PC-3 (cell line): ENCODE measurements at regions not wholly inside any gene's neighbourhood (a gene's known extent, or its start where the extent isn't known, plus 50 kb on each side); places are given as distances from the start of the nearest gene placed in this dataset.

Experiments
- EZH2phosphoT487 ChIP-seq: fragments of 300-600 bp; sonication (generic); IDR thresholded peaks from 2 replicates; pipeline ENCODE4 v1.6.1; 2018; ENCODE audit warnings: mild to moderate bottlenecking, antibody characterized with exemption, low read length, borderline replicate concordance
- TF ChIP-seq, protein P1 (sequence below): fragments of 300-600 bp; sonication (generic); conservative IDR thresholded peaks from 2 replicates; pipeline ENCODE4 v1.5.1; 2017; ENCODE audit warnings: antibody characterized with exemption, low read depth, mild to moderate bottlenecking, low read length

DNA sequence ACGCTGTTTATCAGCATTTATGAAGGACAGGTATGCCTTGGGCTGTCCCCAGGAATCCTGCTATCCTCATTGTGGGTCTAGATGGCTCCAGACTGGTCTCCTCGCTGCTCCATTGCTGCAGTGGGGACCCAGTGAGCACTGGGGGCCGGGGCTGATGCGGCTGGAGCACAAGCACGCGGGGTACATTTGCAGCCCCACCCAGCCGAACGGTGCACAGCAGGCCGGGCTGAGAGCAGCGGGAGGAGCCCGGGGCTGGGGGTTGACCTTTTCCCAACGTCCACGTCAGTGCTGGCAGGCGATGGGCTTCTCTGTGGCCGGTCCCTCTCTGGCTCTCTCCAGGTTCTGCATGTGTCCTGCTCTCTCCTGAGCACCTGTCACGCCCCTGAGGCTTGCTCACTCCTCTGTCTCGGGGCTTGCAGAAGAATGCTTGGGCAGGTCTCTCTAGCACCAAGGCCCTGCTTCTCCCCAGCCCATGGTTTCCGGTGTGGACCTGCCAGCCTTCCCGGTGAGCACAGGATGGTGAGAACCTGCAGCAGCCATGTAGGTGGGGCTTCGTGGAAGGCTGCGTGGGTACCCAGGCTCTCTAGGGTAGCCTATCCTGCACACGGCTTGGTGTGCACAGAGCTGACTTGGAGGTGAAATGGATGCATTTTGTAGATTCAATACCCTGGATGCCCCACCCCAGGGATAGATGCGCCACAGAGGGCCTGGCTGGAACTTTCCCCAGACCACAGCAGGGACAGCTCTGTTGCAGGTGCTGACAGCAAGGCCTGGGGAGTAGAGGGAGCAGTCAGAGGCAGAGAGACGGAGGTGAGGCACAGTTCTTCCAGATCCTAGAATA is 89.1 kb upstream of the ADRA2C start:
- TF ChIP-seq, protein P1, sequence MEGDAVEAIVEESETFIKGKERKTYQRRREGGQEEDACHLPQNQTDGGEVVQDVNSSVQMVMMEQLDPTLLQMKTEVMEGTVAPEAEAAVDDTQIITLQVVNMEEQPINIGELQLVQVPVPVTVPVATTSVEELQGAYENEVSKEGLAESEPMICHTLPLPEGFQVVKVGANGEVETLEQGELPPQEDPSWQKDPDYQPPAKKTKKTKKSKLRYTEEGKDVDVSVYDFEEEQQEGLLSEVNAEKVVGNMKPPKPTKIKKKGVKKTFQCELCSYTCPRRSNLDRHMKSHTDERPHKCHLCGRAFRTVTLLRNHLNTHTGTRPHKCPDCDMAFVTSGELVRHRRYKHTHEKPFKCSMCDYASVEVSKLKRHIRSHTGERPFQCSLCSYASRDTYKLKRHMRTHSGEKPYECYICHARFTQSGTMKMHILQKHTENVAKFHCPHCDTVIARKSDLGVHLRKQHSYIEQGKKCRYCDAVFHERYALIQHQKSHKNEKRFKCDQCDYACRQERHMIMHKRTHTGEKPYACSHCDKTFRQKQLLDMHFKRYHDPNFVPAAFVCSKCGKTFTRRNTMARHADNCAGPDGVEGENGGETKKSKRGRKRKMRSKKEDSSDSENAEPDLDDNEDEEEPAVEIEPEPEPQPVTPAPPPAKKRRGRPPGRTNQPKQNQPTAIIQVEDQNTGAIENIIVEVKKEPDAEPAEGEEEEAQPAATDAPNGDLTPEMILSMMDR = no peak
- no peak for TF ChIP-seq EZH2phosphoT487
